ENCODE measurements at regions not wholly inside any gene's neighbourhood (a gene's known extent, or its start where the extent isn't known, plus 50 kb on each side); places are given as distances from the start of the nearest gene placed in this dataset.

DNA sequence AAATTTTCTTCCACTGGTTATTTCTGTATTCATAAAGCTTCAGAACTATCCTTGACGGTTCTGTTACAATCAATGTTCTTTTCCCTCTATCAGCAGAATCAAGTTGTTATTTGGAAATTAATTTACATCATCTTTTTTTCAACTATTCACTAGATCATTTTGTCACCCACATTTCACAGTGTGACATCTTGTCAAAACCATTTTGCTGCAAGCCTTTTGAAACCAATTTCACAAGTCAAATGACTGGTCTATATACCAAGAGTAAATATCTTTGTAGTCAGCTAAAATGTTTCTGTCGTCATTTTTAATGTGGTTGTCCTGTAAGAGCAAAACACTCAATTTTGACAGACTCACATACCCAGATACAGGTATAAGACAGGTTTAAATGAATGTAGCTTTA is 984.3 kb upstream of the TYRP1 start:
- H3K4me2 ChIP-seq (ENCODE audit: insufficient read depth, low read length) = no peak overlapping the region
- DNase-seq (ENCODE audit: low read depth, low spot score) = no peak
- BruUV-seq (replicated peaks) = no TSS peak
- dilution Hi-C loops (cut with MboI; ENCODE audit: extremely low pct_ligation_motif_present, low sequenced_read_pairs) (no loop called here), intact Hi-C loops (cut with micrococcal nuclease) (no loop called here)
- H3K4me1 ChIP-seq (ENCODE audit: control insufficient read depth, extremely low read depth, insufficient read depth, low read length) = no peaks in the 10 kb centered on the region
- H3K27me3 ChIP-seq (ENCODE audit: control insufficient read depth in 2 of 2, insufficient read depth in 2 of 2, low read length in 2 of 2) = no peaks in the 10 kb centered on the region
- no peak overlapping the region for H3K9ac ChIP-seq (replicated peaks; ENCODE audit: extremely low read depth, insufficient read depth, low read length)
- no peak for TF ChIP-seq MYC (IDR thresholded peaks at IDR 0.05; ENCODE audit: low read depth, low read length)
- TF ChIP-seq JUN (IDR thresholded peaks at IDR 0.05; ENCODE audit: borderline replicate concordance, insufficient read depth, insufficient read length, low read depth) = no peak
- no peak for TF ChIP-seq FOS (IDR thresholded peaks at IDR 0.05; ENCODE audit: borderline replicate concordance, insufficient read depth, low read length)
- TF ChIP-seq POLR2A (IDR thresholded peaks at IDR 0.05; ENCODE audit: low read depth, low read length) = no peak
- no peak for TF ChIP-seq GATA2 (IDR thresholded peaks at IDR 0.05; ENCODE audit: insufficient read depth, insufficient read length, low read depth, low read length)
- TF ChIP-seq POLR2AphosphoS5 (IDR thresholded peaks at IDR 0.05; ENCODE audit: insufficient read depth, low read depth, low read length) = no peak
- TF ChIP-seq, protein P1, sequence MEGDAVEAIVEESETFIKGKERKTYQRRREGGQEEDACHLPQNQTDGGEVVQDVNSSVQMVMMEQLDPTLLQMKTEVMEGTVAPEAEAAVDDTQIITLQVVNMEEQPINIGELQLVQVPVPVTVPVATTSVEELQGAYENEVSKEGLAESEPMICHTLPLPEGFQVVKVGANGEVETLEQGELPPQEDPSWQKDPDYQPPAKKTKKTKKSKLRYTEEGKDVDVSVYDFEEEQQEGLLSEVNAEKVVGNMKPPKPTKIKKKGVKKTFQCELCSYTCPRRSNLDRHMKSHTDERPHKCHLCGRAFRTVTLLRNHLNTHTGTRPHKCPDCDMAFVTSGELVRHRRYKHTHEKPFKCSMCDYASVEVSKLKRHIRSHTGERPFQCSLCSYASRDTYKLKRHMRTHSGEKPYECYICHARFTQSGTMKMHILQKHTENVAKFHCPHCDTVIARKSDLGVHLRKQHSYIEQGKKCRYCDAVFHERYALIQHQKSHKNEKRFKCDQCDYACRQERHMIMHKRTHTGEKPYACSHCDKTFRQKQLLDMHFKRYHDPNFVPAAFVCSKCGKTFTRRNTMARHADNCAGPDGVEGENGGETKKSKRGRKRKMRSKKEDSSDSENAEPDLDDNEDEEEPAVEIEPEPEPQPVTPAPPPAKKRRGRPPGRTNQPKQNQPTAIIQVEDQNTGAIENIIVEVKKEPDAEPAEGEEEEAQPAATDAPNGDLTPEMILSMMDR (IDR thresholded peaks at IDR 0.05; ENCODE audit: extremely low read depth in 1 of 2, insufficient read depth in 1 of 2, low read depth in 1 of 2, low read length in 2 of 2) = no peak
- TF ChIP-seq EZH2 (IDR thresholded peaks at IDR 0.05; ENCODE audit: borderline replicate concordance, low read depth, low read length, severe bottlenecking) = no peak
- no peak for TF ChIP-seq MAX (IDR thresholded peaks at IDR 0.05; ENCODE audit: insufficient read depth, insufficient read length)
- no peak overlapping the region for H2AFZ ChIP-seq (ENCODE audit: low read depth, low read length)
- no peaks in the 10 kb centered on the region for H3K36me3 ChIP-seq (ENCODE audit: control insufficient read depth in 2 of 2, extremely low read depth in 1 of 2, insufficient read depth in 2 of 2, low read length in 2 of 2)
- H3K4me3 ChIP-seq (replicated peaks in 1 of 3; ENCODE audit: insufficient read depth in 1 of 3, low read depth in 1 of 3, low read length in 3 of 3) = no peak overlapping the region
- CTCF ChIA-PET = no interaction called here
- H3K9me3 ChIP-seq (replicated peaks; ENCODE audit: control insufficient read depth, insufficient read depth, low read length) = peaks cover 2% of the 10 kb centered on the region
- POLR2A ChIA-PET = no interaction called here
- no peak overlapping the region for H3K27ac ChIP-seq (ENCODE audit: insufficient read depth, low read depth, low read length)
- FAIRE-seq = no peak
- H4K20me1 ChIP-seq (replicated peaks; ENCODE audit: control insufficient read depth, extremely low read depth, insufficient read depth, low read length) = no peaks in the 10 kb centered on the region
- H3K9me1 ChIP-seq (replicated peaks; ENCODE audit: control insufficient read depth, extremely low read depth, insufficient read depth, low read length) = no peaks in the 10 kb centered on the region
- H3K79me2 ChIP-seq (ENCODE audit: control insufficient read depth, insufficient read depth, low read length) = no peaks in the 10 kb centered on the region
